Esophagus muscularis mucosa (tissue), 4 donors: ENCODE measurements at regions not wholly inside any gene's neighbourhood (a gene's known extent, or its start where the extent isn't known, plus 50 kb on each side); places are given as distances from the start of the nearest gene placed in this dataset.

ENCODE experiments used
- DNase-seq: peaks from one replicate; pipeline ENCODE4 v3.0.0-alpha.2; 2017; ENCODE audit errors: extremely low spot score
- H3K27ac ChIP-seq, 4 donors: fragments of 200-600 bp; sonication (generic); replicated peaks in 1 of 4; 1 replicate in 3 of 4; 2 replicates in 1 of 4; pipeline ENCODE4 v1.5.1; 2016 to 2019; ENCODE audit warnings: mild to moderate bottlenecking in 1 of 4
- H3K27me3 ChIP-seq, 4 donors: fragments of 200-600 bp; sonication (generic); one replicate each; pipeline versions ENCODE4 v1.5.1 to v1.6.0; 2016 to 2019
- H3K36me3 ChIP-seq, 4 donors: fragments of 200-600 bp; sonication (generic); one replicate each; pipeline ENCODE4 v1.5.1; 2016 to 2019
- H3K4me1 ChIP-seq, 4 donors: fragments of 200-600 bp; sonication (generic); one replicate each; pipeline ENCODE4 v1.5.1; 2016 to 2019
- H3K4me3 ChIP-seq, 4 donors: fragments of 200-600 bp; sonication (generic); 1 replicate in 2 of 4; 2 replicates in 2 of 4; pipeline ENCODE4 v1.5.1; 2016 to 2019; ENCODE audit warnings: mild to moderate bottlenecking in 4 of 4, moderate library complexity in 1 of 4
- H3K9me3 ChIP-seq, 4 donors: fragments of 200-600 bp; sonication (generic); 1 replicate in 3 of 4; 2 replicates in 1 of 4; pipeline ENCODE4 v1.5.1; 2016 to 2019
- EP300 ChIP-seq: sonication (generic); formaldehyde crosslinking; IDR thresholded peaks from one replicate; pipeline ENCODE4 v1.6.1; 2017; ENCODE audit warnings: antibody characterized with exemption
- POLR2A ChIP-seq: fragments of 450-650 bp; IDR thresholded peaks from one replicate; pipeline ENCODE4 v1.6.1; 2017; ENCODE audit warnings: antibody characterized with exemption, moderate library complexity, mild to moderate bottlenecking, low read depth
- POLR2AphosphoS5 ChIP-seq, 2 donors: sonication (generic); formaldehyde crosslinking; IDR thresholded peaks; one replicate each; pipeline ENCODE4 v1.6.1; 2017; ENCODE audit warnings: antibody characterized with exemption in 2 of 2
- WGBS: methylation state at CpG from one replicate; pipeline ENCODE4 v1.1.5; 2018; 5-methylcytosine and 5-hydroxymethylcytosine counted together
- intact Hi-C: fragments of 100-400 bp; cut with DNase I; formaldehyde crosslinking; loops from one replicate; pipeline ENCODE4 v1.15.1; 2023
- TF ChIP-seq, protein P1 (sequence below), 3 experiments: fragments of 200-600 bp in 2 of 3; fragments of 450-650 bp in 1 of 3; sonication (generic) in 2 of 3; IDR thresholded peaks; one replicate each; pipeline ENCODE4 v1.5.1; 2017 to 2019; ENCODE audit warnings: antibody characterized with exemption in 3 of 3, mild to moderate bottlenecking in 2 of 3, moderate library complexity in 1 of 3

DNA sequence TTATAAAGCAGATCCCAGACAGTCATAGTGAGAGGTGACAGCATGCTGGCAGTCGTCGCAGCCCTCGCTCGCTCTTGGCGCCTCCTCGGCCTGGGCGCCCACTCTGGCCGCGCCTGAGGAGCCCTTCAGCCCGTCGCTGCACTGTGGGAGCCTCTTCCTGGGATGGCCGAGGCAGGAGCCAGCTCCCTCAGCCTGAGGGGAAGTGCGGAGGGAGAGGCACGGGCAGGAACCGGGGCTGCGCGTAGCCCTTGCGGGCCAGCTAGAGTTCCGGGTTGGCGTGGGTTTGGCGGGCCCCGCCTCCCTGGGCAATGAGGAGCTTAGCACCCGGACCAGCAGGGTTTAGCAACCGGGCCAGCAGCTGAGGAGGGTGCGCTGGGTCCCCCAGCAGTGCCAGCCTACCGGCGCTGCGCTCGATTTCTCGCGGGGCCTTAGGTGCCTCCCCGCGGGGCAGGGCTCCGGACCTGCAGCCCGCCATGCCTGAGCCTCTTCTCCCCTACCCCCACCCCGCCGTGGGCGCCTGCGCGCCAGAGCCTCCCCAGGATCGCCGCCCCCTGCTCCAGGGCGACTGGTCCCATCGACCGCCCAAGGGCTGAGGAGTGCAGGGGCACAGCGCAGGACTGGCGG lies 451.2 kb upstream of the DCN start:
- DNase-seq: no peak
- no peak overlapping the region for H3K4me3 ChIP-seq
- intact Hi-C loops: no loop called here
- no peaks in the 10 kb centered on the region for H3K9me3 ChIP-seq
- TF ChIP-seq, protein P1, sequence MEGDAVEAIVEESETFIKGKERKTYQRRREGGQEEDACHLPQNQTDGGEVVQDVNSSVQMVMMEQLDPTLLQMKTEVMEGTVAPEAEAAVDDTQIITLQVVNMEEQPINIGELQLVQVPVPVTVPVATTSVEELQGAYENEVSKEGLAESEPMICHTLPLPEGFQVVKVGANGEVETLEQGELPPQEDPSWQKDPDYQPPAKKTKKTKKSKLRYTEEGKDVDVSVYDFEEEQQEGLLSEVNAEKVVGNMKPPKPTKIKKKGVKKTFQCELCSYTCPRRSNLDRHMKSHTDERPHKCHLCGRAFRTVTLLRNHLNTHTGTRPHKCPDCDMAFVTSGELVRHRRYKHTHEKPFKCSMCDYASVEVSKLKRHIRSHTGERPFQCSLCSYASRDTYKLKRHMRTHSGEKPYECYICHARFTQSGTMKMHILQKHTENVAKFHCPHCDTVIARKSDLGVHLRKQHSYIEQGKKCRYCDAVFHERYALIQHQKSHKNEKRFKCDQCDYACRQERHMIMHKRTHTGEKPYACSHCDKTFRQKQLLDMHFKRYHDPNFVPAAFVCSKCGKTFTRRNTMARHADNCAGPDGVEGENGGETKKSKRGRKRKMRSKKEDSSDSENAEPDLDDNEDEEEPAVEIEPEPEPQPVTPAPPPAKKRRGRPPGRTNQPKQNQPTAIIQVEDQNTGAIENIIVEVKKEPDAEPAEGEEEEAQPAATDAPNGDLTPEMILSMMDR (IDR thresholded peaks at IDR 0.05): no peak
- TF ChIP-seq POLR2A (no peak), POLR2AphosphoS5 (IDR thresholded peaks at IDR 0.05) (no peak), EP300 (no peak)
- H3K27ac ChIP-seq: no peak overlapping the region
- WGBS: 93% methylated on average over 25 of the region's 47 CpGs
- H3K27me3 ChIP-seq: no peaks in the 10 kb centered on the region
- H3K4me1 ChIP-seq: no peaks in the 10 kb centered on the region
- no peaks in the 10 kb centered on the region for H3K36me3 ChIP-seq

DNA sequence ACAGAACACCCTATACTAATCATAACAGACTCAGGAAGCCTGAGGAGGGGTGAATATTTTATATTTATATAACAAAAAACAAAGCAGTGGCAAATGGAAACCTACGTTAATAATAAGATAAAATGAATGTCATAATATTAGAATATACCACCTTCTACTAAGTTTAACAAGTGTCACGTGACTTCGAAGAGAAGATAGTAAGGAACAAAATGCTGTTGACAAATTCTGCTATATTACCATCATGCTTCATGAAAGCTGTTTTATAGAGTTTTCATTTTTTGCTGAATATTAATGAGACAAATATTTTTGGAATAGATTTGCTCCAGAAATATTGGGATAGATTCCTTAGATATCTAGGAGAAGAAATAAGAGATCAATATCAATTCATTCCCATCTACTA lies 450.6 kb upstream of the DCN start:
- 95% methylated on average over 3 of the region's 3 CpGs for WGBS
- intact Hi-C loops: no loop called here
- no peak for DNase-seq

GRCh38 chr12:91632042-91632786 lies 449.6 kb upstream of the DCN start:
- intact Hi-C loops: no loop called here
- WGBS: 86% methylated on average over 4 of the region's 4 CpGs

More for the DNA sequence above, 450.6 kb upstream of the DCN start:
- no peak overlapping the region for H3K4me3 ChIP-seq
- no peak overlapping the region for H3K27ac ChIP-seq
- H3K9me3 ChIP-seq: no peaks in the 10 kb centered on the region
- no peaks in the 10 kb centered on the region for H3K36me3 ChIP-seq
- TF ChIP-seq POLR2AphosphoS5 (IDR thresholded peaks at IDR 0.05) (no peak), POLR2A (no peak), EP300 (no peak)
- TF ChIP-seq, protein P1 (IDR thresholded peaks at IDR 0.05): no peak
- no peaks in the 10 kb centered on the region for H3K27me3 ChIP-seq
- no peaks in the 10 kb centered on the region for H3K4me1 ChIP-seq

GRCh38 chr12:91630596-91631293 lies 448.1 kb upstream of the DCN start:
- TF ChIP-seq, protein P1 (IDR thresholded peaks at IDR 0.05): no peak
- TF ChIP-seq POLR2AphosphoS5 (IDR thresholded peaks at IDR 0.05) (no peak), EP300 (no peak), POLR2A (no peak)
- Histone ChIP-seq H3K9me3 (peaks cover 0 to 3% (median 0%) of the 10 kb centered on the region in 4 donors), H3K27ac (no peak overlapping the region), H3K27me3 (no peaks in the 10 kb centered on the region), H3K4me3 (no peak overlapping the region), H3K4me1 (no peaks in the 10 kb centered on the region), H3K36me3 (no peaks in the 10 kb centered on the region)
- DNase-seq: no peak
- intact Hi-C loops: no loop called here
- 79% methylated on average over 3 of the region's 3 CpGs for WGBS

More at GRCh38 chr12:91632042-91632786, 449.6 kb upstream of the DCN start:
- Histone ChIP-seq H3K27me3 (no peaks in the 10 kb centered on the region), H3K36me3 (no peaks in the 10 kb centered on the region), H3K9me3 (no peaks in the 10 kb centered on the region), H3K4me3 (no peak overlapping the region), H3K4me1 (no peaks in the 10 kb centered on the region), H3K27ac (no peak overlapping the region)
- DNase-seq: no peak
- no peak for TF ChIP-seq POLR2A
- TF ChIP-seq, protein P1 (IDR thresholded peaks at IDR 0.05): no peak
- TF ChIP-seq EP300: no peak
- no peak for TF ChIP-seq POLR2AphosphoS5 (IDR thresholded peaks at IDR 0.05)
